ENCODE measurements at regions not wholly inside any gene's neighbourhood (a gene's known extent, or its start where the extent isn't known, plus 50 kb on each side); places are given as distances from the start of the nearest gene placed in this dataset.

DNA sequence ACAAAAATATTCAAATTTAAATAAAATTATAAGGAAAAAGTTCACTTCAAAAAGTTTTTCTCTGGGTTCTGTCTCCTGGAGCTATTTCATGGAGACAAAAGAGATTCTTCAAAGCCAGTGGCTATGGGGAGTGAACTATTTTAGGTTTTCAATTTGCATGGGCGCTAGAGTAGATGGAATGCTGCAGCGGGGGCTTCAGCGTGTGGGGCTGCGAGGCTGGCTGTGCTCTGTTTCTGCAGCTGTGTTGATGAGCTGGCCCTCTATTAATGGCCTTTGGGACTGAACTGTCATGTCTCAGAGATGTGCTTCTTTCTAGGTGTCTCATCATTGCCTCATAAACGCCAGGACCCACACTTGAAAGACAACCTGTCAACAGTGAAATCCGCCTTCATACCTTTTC is 108.4 kb upstream of the NPY start:
- TF ChIP-seq FOSL2 (IDR thresholded peaks at IDR 0.05; ENCODE audit: borderline replicate concordance, low read depth): no peak
- TF ChIP-seq RXRA (IDR thresholded peaks at IDR 0.05; ENCODE audit: borderline replicate concordance, low read depth): no peak
- TF ChIP-seq FOXJ3 (CRISPR knock-in tag; IDR thresholded peaks at IDR 0.05): no peak
- TF ChIP-seq, protein P1, sequence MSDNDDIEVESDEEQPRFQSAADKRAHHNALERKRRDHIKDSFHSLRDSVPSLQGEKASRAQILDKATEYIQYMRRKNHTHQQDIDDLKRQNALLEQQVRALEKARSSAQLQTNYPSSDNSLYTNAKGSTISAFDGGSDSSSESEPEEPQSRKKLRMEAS (IDR thresholded peaks at IDR 0.05; ENCODE audit: low read depth): no peak
- TF ChIP-seq, protein P2, sequence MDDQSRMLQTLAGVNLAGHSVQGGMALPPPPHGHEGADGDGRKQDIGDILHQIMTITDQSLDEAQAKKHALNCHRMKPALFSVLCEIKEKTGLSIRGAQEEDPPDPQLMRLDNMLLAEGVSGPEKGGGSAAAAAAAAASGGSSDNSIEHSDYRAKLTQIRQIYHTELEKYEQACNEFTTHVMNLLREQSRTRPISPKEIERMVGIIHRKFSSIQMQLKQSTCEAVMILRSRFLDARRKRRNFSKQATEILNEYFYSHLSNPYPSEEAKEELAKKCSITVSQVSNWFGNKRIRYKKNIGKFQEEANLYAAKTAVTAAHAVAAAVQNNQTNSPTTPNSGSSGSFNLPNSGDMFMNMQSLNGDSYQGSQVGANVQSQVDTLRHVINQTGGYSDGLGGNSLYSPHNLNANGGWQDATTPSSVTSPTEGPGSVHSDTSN (IDR thresholded peaks at IDR 0.05): no peak
- no peak for TF ChIP-seq EP300 (IDR thresholded peaks at IDR 0.05; ENCODE audit: borderline replicate concordance in 1 of 2, low read depth in 1 of 2, low read length in 1 of 2)
- TF ChIP-seq GABPA (IDR thresholded peaks at IDR 0.05; ENCODE audit: low read depth): no peak
- TF ChIP-seq MEF2A (IDR thresholded peaks at IDR 0.05; ENCODE audit: borderline replicate concordance, low read depth): no peak
- TF ChIP-seq RCOR1 (IDR thresholded peaks at IDR 0.05; ENCODE audit: low read length): no peak
- TF ChIP-seq, protein P3, sequence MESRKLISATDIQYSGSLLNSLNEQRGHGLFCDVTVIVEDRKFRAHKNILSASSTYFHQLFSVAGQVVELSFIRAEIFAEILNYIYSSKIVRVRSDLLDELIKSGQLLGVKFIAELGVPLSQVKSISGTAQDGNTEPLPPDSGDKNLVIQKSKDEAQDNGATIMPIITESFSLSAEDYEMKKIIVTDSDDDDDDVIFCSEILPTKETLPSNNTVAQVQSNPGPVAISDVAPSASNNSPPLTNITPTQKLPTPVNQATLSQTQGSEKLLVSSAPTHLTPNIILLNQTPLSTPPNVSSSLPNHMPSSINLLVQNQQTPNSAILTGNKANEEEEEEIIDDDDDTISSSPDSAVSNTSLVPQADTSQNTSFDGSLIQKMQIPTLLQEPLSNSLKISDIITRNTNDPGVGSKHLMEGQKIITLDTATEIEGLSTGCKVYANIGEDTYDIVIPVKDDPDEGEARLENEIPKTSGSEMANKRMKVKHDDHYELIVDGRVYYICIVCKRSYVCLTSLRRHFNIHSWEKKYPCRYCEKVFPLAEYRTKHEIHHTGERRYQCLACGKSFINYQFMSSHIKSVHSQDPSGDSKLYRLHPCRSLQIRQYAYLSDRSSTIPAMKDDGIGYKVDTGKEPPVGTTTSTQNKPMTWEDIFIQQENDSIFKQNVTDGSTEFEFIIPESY (IDR thresholded peaks at IDR 0.05; ENCODE audit: borderline replicate concordance, low read depth): no peak
- no peak for TF ChIP-seq CHD2 (IDR thresholded peaks at IDR 0.05; ENCODE audit: low read length, partially characterized antibody)
- no peak for TF ChIP-seq TCF12 (IDR thresholded peaks at IDR 0.05)
- TF ChIP-seq, protein P4, sequence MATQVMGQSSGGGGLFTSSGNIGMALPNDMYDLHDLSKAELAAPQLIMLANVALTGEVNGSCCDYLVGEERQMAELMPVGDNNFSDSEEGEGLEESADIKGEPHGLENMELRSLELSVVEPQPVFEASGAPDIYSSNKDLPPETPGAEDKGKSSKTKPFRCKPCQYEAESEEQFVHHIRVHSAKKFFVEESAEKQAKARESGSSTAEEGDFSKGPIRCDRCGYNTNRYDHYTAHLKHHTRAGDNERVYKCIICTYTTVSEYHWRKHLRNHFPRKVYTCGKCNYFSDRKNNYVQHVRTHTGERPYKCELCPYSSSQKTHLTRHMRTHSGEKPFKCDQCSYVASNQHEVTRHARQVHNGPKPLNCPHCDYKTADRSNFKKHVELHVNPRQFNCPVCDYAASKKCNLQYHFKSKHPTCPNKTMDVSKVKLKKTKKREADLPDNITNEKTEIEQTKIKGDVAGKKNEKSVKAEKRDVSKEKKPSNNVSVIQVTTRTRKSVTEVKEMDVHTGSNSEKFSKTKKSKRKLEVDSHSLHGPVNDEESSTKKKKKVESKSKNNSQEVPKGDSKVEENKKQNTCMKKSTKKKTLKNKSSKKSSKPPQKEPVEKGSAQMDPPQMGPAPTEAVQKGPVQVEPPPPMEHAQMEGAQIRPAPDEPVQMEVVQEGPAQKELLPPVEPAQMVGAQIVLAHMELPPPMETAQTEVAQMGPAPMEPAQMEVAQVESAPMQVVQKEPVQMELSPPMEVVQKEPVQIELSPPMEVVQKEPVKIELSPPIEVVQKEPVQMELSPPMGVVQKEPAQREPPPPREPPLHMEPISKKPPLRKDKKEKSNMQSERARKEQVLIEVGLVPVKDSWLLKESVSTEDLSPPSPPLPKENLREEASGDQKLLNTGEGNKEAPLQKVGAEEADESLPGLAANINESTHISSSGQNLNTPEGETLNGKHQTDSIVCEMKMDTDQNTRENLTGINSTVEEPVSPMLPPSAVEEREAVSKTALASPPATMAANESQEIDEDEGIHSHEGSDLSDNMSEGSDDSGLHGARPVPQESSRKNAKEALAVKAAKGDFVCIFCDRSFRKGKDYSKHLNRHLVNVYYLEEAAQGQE (IDR thresholded peaks at IDR 0.05; ENCODE audit: low read depth, low read length): no peak
- TF ChIP-seq RAD21 (IDR thresholded peaks at IDR 0.05; ENCODE audit: low read length): no peak
- TF ChIP-seq, protein P5, sequence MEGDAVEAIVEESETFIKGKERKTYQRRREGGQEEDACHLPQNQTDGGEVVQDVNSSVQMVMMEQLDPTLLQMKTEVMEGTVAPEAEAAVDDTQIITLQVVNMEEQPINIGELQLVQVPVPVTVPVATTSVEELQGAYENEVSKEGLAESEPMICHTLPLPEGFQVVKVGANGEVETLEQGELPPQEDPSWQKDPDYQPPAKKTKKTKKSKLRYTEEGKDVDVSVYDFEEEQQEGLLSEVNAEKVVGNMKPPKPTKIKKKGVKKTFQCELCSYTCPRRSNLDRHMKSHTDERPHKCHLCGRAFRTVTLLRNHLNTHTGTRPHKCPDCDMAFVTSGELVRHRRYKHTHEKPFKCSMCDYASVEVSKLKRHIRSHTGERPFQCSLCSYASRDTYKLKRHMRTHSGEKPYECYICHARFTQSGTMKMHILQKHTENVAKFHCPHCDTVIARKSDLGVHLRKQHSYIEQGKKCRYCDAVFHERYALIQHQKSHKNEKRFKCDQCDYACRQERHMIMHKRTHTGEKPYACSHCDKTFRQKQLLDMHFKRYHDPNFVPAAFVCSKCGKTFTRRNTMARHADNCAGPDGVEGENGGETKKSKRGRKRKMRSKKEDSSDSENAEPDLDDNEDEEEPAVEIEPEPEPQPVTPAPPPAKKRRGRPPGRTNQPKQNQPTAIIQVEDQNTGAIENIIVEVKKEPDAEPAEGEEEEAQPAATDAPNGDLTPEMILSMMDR (IDR thresholded peaks at IDR 0.05): no peak
- no peak for TF ChIP-seq MXI1 (IDR thresholded peaks at IDR 0.05; ENCODE audit: low read depth, low read length)
- TF ChIP-seq ELF1 (IDR thresholded peaks at IDR 0.05): no peak
- TF ChIP-seq NRF1 (IDR thresholded peaks at IDR 0.05; ENCODE audit: low read depth, low read length): no peak
- no peak for TF ChIP-seq SMC3 (IDR thresholded peaks at IDR 0.05; ENCODE audit: low read depth, low read length)
- TF ChIP-seq POLR2AphosphoS5 (IDR thresholded peaks at IDR 0.05; ENCODE audit: low read depth, low read length): no peak
- DNase-seq: no peak
- Histone ChIP-seq H3K9ac (no peak overlapping the region), H4K20me1 (ENCODE audit: insufficient read depth) (no peaks in the 10 kb centered on the region), H3K79me2 (ENCODE audit: insufficient read depth) (no peaks in the 10 kb centered on the region), H3K9me3 (no peaks in the 10 kb centered on the region), H3K9me2 (no peaks in the 10 kb centered on the region), H3K27me3 (ENCODE audit: insufficient read depth) (no peaks in the 10 kb centered on the region), H3K4me2 (no peak overlapping the region), H3F3A (replicated peaks; ENCODE audit: insufficient read depth) (no peaks in the 10 kb centered on the region), H3K4me1 (ENCODE audit: control insufficient read depth in 1 of 2, insufficient read depth in 2 of 2, low read depth in 1 of 2, low read length in 1 of 2) (peaks cover 0 to 3% of the 10 kb centered on the region in 2 experiments; a peak in 1 of 4 replicates), H3K4me3 (ENCODE audit: low read depth in 2 of 2, low read length in 1 of 2) (no peak overlapping the region), H3K27ac (ENCODE audit: low read depth in 2 of 2, low read length in 1 of 2) (no peak overlapping the region), H2AFZ (ENCODE audit: low read depth) (no peak overlapping the region), H3K36me3 (replicated peaks in 1 of 2; ENCODE audit: control insufficient read depth in 1 of 2, insufficient read depth in 2 of 2, low read length in 1 of 2) (no peaks in the 10 kb centered on the region)
- WGBS (ENCODE audit: low lambda C conversion rate): 75% methylated on average over 6 of the region's 6 CpGs
- ChIA-PET POLR2A (no interaction called here), CTCF (interaction anchor here (0.9 to 1.7 kb wide), 3 partner anchors 10 to 637 kb away, joined by 3 to 5 read pairs (median 3); no protein-coding TSS in a partner anchor)

Data from SK-N-SH (cell line).